Activated CD4-positive, alpha-beta T cell treated with anti-CD3 and anti-CD28 coated beads, Interleukin-2, amount 10 ng/mL, durations not matched to agents 7 days and 5 days (primary cell): ENCODE measurements at regions not wholly inside any gene's neighbourhood (a gene's known extent, or its start where the extent isn't known, plus 50 kb on each side); places are given as distances from the start of the nearest gene placed in this dataset.

Source experiments
- CTCF ChIA-PET: fragments of 350-600 bp; sonication (Branson Sonifier 250); formaldehyde crosslinking; loops from one replicate; lab custom pipeline; 2021; ENCODE audit warnings: antibody characterized with exemption; lab: Charles Lee
- POLR2A ChIA-PET: fragments of 350-600 bp; sonication (Branson Sonifier 250); formaldehyde crosslinking; loops from one replicate; lab custom pipeline; 2021; ENCODE audit warnings: antibody characterized with exemption; lab: Charles Lee
- DNase-seq: peaks from one replicate; pipeline ENCODE4 v3.0.0-alpha.2; 2020
- H3K27ac Mint-ChIP-seq: one replicate; pipeline ENCODE4 v1.8.0; 2021; ENCODE audit warnings: mild to moderate bottlenecking, moderate library complexity, mixed read lengths
- H3K27me3 Mint-ChIP-seq: one replicate; pipeline ENCODE4 v1.8.0; 2021; ENCODE audit warnings: mixed read lengths
- H3K36me3 Mint-ChIP-seq: one replicate; pipeline ENCODE4 v1.8.0; 2021; ENCODE audit warnings: low read depth, mixed read lengths
- H3K4me1 Mint-ChIP-seq: one replicate; pipeline ENCODE4 v1.8.0; 2021; ENCODE audit warnings: mixed read lengths
- H3K4me3 Mint-ChIP-seq: one replicate; pipeline ENCODE4 v1.8.0; 2021; ENCODE audit warnings: mild to moderate bottlenecking, moderate library complexity, mixed read lengths
- H3K9me3 Mint-ChIP-seq: one replicate; pipeline ENCODE4 v1.8.0; 2021; ENCODE audit warnings: mixed read lengths

- DNase-seq = no peak
- H3K36me3 Mint-ChIP-seq = no peaks in the 10 kb centered on the region
- H3K4me3 Mint-ChIP-seq = no peak overlapping the region
- POLR2A ChIA-PET = no interaction called here
- H3K4me1 Mint-ChIP-seq = no peaks in the 10 kb centered on the region
- no peak overlapping the region for H3K27ac Mint-ChIP-seq
- CTCF ChIA-PET = no interaction called here
- H3K27me3 Mint-ChIP-seq = no peaks in the 10 kb centered on the region
- H3K9me3 Mint-ChIP-seq = peaks cover 8% of the 10 kb centered on the region
Observed at GRCh38 chr22:35192129-35192918, 65.0 kb upstream of the HMGXB4 start.

- Mint-ChIP-seq H3K27me3 (peaks cover 11% of the 10 kb centered on the region), H3K4me3 (no peak overlapping the region), H3K36me3 (no peaks in the 10 kb centered on the region), H3K4me1 (no peaks in the 10 kb centered on the region), H3K27ac (no peak overlapping the region), H3K9me3 (peaks cover 8% of the 10 kb centered on the region)
- ChIA-PET CTCF (no interaction called here), POLR2A (no interaction called here)
- DNase-seq = no peak
Observed at GRCh38 chr22:35195226-35195625, 62.1 kb upstream of the HMGXB4 start.

GRCh38 chr22:35195821-35196220, 61.5 kb upstream of the HMGXB4 start:
- Mint-ChIP-seq H3K36me3 (no peaks in the 10 kb centered on the region), H3K27ac (no peak overlapping the region), H3K4me1 (no peaks in the 10 kb centered on the region), H3K27me3 (peaks cover 11% of the 10 kb centered on the region), H3K4me3 (no peak overlapping the region), H3K9me3 (peaks cover 4% of the 10 kb centered on the region)
- ChIA-PET POLR2A (interaction anchor here (0.6 kb wide), 1 partner anchor 135 kb away, joined by 7 read pairs; no protein-coding TSS in a partner anchor), CTCF (no interaction called here)
- no peak for DNase-seq

GRCh38 chr22:35197071-35197470, 60.2 kb upstream of the HMGXB4 start:
- ChIA-PET CTCF (no interaction called here), POLR2A (no interaction called here)
- H3K27me3 Mint-ChIP-seq = peaks cover 11% of the 10 kb centered on the region
- H3K4me1 Mint-ChIP-seq = no peaks in the 10 kb centered on the region
- no peaks in the 10 kb centered on the region for H3K36me3 Mint-ChIP-seq
- H3K27ac Mint-ChIP-seq = no peak overlapping the region
- H3K9me3 Mint-ChIP-seq = no peaks in the 10 kb centered on the region
- H3K4me3 Mint-ChIP-seq = no peak overlapping the region
- DNase-seq = no peak

- peaks cover 11% of the 10 kb centered on the region for H3K27me3 Mint-ChIP-seq
- no peaks in the 10 kb centered on the region for H3K36me3 Mint-ChIP-seq
- H3K4me3 Mint-ChIP-seq = no peak overlapping the region
- H3K4me1 Mint-ChIP-seq = no peaks in the 10 kb centered on the region
- no peak for DNase-seq
- H3K9me3 Mint-ChIP-seq = no peaks in the 10 kb centered on the region
- CTCF ChIA-PET = no interaction called here
- H3K27ac Mint-ChIP-seq = no peak overlapping the region
- POLR2A ChIA-PET = no interaction called here
Observed at GRCh38 chr22:35197886-35198285, 59.4 kb upstream of the HMGXB4 start.

GRCh38 chr22:35198738-35199137, 58.6 kb upstream of the HMGXB4 start:
- peaks cover 11% of the 10 kb centered on the region for H3K27me3 Mint-ChIP-seq
- no peak overlapping the region for H3K27ac Mint-ChIP-seq
- H3K4me1 Mint-ChIP-seq = no peaks in the 10 kb centered on the region
- no peaks in the 10 kb centered on the region for H3K36me3 Mint-ChIP-seq
- no peaks in the 10 kb centered on the region for H3K9me3 Mint-ChIP-seq
- DNase-seq = no peak
- no peak overlapping the region for H3K4me3 Mint-ChIP-seq
- POLR2A ChIA-PET = no interaction called here
- CTCF ChIA-PET = no interaction called here

- no peaks in the 10 kb centered on the region for H3K9me3 Mint-ChIP-seq
- POLR2A ChIA-PET = no interaction called here
- no peak overlapping the region for H3K27ac Mint-ChIP-seq
- H3K4me3 Mint-ChIP-seq = no peak overlapping the region
- CTCF ChIA-PET = no interaction called here
- no peaks in the 10 kb centered on the region for H3K4me1 Mint-ChIP-seq
- DNase-seq = no peak
- peaks cover 11% of the 10 kb centered on the region for H3K27me3 Mint-ChIP-seq
- H3K36me3 Mint-ChIP-seq = no peaks in the 10 kb centered on the region
Observed at GRCh38 chr22:35202376-35202775, 54.9 kb upstream of the HMGXB4 start.

GRCh38 chr22:35203583-35203982, 53.7 kb upstream of the HMGXB4 start:
- Mint-ChIP-seq H3K4me3 (no peak overlapping the region), H3K27ac (no peak overlapping the region), H3K27me3 (peaks cover 9% of the 10 kb centered on the region), H3K9me3 (no peaks in the 10 kb centered on the region), H3K4me1 (no peaks in the 10 kb centered on the region), H3K36me3 (no peaks in the 10 kb centered on the region)
- ChIA-PET CTCF (no interaction called here), POLR2A (no interaction called here)
- no peak for DNase-seq

GRCh38 chr22:35204807-35205775, 52.2 kb upstream of the HMGXB4 start:
- Mint-ChIP-seq H3K4me1 (no peaks in the 10 kb centered on the region), H3K9me3 (no peaks in the 10 kb centered on the region), H3K27ac (no peak overlapping the region), H3K36me3 (no peaks in the 10 kb centered on the region), H3K27me3 (peaks cover 1% of the 10 kb centered on the region), H3K4me3 (no peak overlapping the region)
- no peak for DNase-seq
- CTCF ChIA-PET = interaction anchor here (1.7 kb wide), 1 partner anchor 26 kb away, joined by 5 read pairs; no protein-coding TSS in a partner anchor
- POLR2A ChIA-PET = no interaction called here

GRCh38 chr22:35205961-35206360, 51.3 kb upstream of the HMGXB4 start:
- no peak for DNase-seq
- ChIA-PET CTCF (interaction anchor here (0.7 to 1.7 kb wide), 2 partner anchors 25 to 55 kb away, joined by 3 to 5 read pairs; no protein-coding TSS in a partner anchor), POLR2A (no interaction called here)
- Mint-ChIP-seq H3K9me3 (no peaks in the 10 kb centered on the region), H3K27ac (no peak overlapping the region), H3K36me3 (no peaks in the 10 kb centered on the region), H3K4me3 (no peak overlapping the region), H3K4me1 (no peaks in the 10 kb centered on the region), H3K27me3 (peaks cover 1% of the 10 kb centered on the region)

- H3K4me1 Mint-ChIP-seq = no peaks in the 10 kb centered on the region
- no peaks in the 10 kb centered on the region for H3K9me3 Mint-ChIP-seq
- H3K36me3 Mint-ChIP-seq = no peaks in the 10 kb centered on the region
- no peak overlapping the region for H3K27ac Mint-ChIP-seq
- H3K4me3 Mint-ChIP-seq = no peak overlapping the region
- H3K27me3 Mint-ChIP-seq = peaks cover 1% of the 10 kb centered on the region
- no peak for DNase-seq
- ChIA-PET POLR2A (no interaction called here), CTCF (interaction anchor here (1.7 kb wide), 1 partner anchor 25 kb away, joined by 5 read pairs; no protein-coding TSS in a partner anchor)
Observed at GRCh38 chr22:35206889-35207288, 50.4 kb upstream of the HMGXB4 start.
